ENCODE measurements at regions not wholly inside any gene's neighbourhood (a gene's known extent, or its start where the extent isn't known, plus 50 kb on each side); places are given as distances from the start of the nearest gene placed in this dataset.

DNA sequence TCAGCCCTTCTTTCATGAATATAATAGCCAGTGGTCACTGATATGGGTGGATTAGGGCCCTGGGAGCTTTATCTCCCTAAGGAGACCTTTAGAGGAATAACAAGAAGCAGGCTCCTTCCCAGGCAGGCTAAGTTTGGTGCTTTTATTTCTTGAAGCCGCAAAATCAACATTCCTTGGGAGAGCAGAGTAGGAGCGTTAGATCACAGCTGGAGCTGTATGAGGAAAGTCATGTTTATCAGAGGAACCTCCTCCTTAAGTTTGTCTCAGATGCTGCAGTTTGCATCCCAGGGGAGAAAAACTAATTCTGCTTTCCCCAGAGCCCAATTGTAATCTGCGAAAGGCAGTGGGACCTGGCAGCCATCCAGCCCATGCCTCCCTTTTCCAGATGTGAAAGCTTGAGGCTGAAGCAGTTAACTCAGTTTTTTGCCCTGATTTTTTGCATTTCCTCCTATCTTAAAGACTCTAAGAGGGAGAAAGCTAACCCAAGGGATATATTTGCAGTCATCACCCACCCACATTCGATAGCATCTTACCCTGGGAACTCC lies 186.0 kb upstream of the FRMPD4 start:
- peak; percentile 0 for DNase-seq (ENCODE audit: low read depth)

DNA sequence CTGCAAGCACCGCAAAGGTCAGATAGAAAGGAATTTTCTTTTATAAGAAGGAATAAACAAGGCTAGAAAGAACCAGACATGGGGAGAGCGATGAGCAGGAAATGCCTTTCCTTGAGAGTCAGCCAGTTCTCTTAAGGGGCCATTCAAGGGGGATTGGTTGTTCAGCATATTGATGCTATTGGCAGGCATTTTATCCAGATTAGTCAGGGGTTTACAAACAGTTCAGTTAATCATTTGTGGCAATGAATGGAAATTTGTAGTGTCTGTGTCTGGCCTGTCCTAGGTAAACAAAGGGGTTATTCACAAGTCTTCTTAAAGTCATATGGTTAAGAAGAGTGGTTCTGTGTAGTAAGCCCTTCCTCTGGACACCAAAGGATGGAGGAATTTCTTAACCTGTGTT lies 184.7 kb upstream of the FRMPD4 start:
- DNase-seq (ENCODE audit: low read depth), result peak; percentile 85

- no peak for DNase-seq (ENCODE audit: low read depth)
Observed at GRCh38 chrX:11954176-11954575, 184.1 kb upstream of the FRMPD4 start.

- DNase-seq (ENCODE audit: low read depth), result no peak
Observed at GRCh38 chrX:11960031-11960430, 178.2 kb upstream of the FRMPD4 start.

- DNase-seq (ENCODE audit: low read depth), result no peak
Observed at GRCh38 chrX:11965436-11965835, 172.8 kb upstream of the FRMPD4 start.

DNA sequence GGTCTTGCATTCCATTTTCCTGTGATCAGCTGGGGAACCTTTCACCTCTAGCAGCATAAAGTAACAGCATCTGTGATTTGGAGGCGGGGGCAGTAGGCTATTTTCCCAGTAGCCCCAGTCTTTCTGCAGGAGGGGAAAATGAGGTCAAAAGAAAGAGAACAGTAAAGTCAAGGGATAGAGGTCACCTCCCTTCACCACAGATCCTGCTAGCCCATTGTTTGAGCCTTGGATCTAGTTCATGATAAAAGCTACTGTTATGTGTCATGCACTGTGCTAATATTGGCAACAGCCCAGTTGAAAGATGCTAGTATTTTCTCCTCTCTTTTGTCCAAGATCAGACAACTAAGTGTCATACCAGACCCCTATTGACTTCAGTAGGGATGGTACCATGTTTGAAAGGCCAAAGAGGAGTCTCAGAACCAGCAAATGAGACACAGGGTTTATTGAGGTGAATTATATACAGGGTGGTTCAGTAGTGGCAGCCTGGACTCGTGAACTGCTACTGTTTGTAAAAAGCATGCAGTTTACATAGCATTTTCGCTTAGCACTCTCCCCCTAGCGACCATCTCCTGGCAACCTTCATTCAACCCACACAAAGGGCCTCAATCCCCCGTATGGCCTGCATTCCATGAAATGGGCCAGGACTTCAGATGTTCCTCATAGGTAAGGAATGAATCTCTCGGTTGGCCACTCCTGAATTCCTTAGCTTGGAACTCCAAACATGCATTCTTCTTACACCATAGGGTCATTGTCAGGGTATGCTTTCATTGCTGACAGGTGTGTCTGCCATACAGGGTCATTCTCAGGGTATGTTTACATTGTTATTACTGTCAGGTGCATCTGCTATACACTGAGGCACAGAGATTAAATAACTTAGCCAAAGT lies 170.0 kb upstream of the FRMPD4 start:
- DNase-seq (ENCODE audit: low read depth), result peak; percentile 23

- no peak for DNase-seq (ENCODE audit: low read depth)
Observed at GRCh38 chrX:11968991-11969390, 169.3 kb upstream of the FRMPD4 start.

GRCh38 chrX:11970578-11971359 lies 167.5 kb upstream of the FRMPD4 start:
- peak; percentile 32 for DNase-seq (ENCODE audit: low read depth)

- no peak for DNase-seq (ENCODE audit: low read depth)
Observed at GRCh38 chrX:11976663-11977062, 161.6 kb upstream of the FRMPD4 start.

DNA sequence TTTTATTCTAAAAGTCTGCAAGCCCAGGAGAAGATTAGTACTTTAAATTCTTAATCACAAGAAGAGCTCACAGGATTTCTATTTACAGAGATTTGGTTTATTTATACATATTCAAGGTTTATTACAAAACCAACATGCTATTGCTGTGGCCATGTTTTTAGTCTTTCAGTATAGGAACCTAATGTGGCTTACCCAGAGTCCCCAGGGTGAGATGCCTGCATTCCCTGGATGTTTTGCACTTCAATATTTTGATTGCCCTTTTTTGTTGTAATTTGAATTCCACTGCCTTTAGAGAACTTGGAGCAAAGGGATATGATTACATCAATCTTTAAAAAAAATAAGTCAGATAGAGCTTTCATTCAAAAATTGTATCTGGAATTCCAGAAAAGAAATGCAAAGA lies 146.0 kb upstream of the FRMPD4 start:
- DNase-seq (ENCODE audit: low read depth), result peak; percentile 27

- DNase-seq (ENCODE audit: low read depth), result no peak
Observed at GRCh38 chrX:11995146-11995545, 143.1 kb upstream of the FRMPD4 start.

- no peak for DNase-seq (ENCODE audit: low read depth)
Observed at GRCh38 chrX:11996810-11997209, 141.5 kb upstream of the FRMPD4 start.

- DNase-seq (ENCODE audit: low read depth), result no peak
Observed at GRCh38 chrX:11998944-11999343, 139.3 kb upstream of the FRMPD4 start.

GRCh38 chrX:12002876-12003275 lies 135.4 kb upstream of the FRMPD4 start:
- DNase-seq (ENCODE audit: low read depth), result no peak

DNA sequence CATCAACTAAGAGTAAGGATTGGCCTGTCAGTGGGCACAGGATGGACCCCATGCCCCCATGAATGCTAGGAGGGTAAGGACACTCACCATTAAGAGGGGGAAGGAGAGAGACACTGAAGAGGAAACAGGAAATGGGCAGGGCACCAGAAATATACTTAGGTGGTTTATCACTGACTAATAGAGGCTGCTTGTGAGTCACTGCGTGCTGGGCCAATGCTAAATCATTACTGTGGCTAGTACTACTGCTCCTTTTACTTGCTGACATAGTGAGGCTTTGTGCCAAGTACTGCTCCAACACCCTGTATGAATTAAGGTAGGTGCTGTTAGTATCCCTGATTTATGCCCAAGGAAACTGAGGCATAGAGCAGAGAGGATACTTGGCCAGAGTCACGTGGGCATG lies 130.4 kb upstream of the FRMPD4 start:
- peak; percentile 78 for DNase-seq (ENCODE audit: low read depth)

DNA sequence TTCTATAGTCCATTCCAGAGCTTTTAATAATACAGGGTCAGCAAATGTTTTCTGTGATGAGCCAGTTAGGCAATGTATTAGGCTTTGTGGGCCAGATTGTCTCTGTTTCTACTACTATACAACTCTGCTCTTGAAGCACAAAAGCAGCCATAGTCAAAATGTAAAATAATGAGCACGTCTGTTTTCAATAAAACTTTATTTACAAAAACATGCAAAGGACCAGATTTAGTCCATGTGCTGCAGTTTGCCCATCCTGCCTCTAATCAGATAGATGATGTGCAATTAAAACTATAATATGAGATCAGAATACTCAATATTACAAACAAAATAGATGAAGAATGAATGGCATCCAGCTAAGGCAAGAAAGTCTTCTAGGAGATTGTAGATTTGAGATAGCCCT lies 127.8 kb upstream of the FRMPD4 start:
- no peak for DNase-seq (ENCODE audit: low read depth)

GRCh38 chrX:12011075-12011474 lies 127.2 kb upstream of the FRMPD4 start:
- peak; percentile 49 for DNase-seq (ENCODE audit: low read depth)

DNA sequence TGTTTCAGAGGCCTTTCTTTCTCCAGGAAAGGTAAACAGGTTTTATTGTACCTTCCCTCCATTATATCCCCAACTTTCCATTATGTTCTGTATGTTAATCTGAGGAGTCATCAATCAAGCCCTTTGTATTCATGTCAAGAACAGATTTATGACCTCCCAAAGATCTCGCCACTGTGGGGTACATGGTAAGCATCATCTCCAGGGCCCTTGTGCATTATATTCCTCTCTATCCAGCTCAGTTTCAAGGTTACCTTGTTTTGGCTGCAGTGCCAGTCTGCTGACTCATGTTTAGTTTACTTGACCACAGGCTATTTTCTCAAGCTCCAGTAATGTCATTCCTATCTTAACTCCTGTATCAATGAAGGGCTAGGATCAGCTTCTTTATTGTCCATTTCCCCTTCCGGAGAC lies 125.1 kb upstream of the FRMPD4 start:
- peak; percentile 59 for DNase-seq (ENCODE audit: low read depth)

GRCh38 chrX:12021698-12022097 lies 116.6 kb upstream of the FRMPD4 start:
- no peak for DNase-seq (ENCODE audit: low read depth)

GRCh38 chrX:12026481-12026880 lies 111.8 kb upstream of the FRMPD4 start:
- no peak for DNase-seq (ENCODE audit: low read depth)

- DNase-seq (ENCODE audit: low read depth), result no peak
Observed at GRCh38 chrX:12032082-12032481, 106.2 kb upstream of the FRMPD4 start.

DNA sequence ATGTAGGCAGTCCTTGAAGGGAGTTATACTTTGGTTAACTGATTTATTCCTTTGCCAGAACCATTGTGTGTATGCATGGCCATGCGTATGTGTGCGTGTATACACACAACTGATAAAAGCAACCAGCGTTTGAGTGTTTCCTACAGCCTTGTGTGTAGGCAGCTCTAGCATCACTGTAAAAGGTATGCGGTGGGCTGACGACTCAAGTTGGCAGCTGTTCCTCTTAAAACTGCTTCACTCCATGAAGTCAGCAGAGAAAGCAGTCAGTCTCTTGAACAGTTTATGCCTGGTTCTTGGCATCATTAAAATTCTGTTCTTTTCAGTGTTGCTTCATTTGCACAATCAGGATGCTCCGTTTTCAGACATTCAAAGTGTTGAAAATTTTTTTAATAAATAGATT lies 103.5 kb upstream of the FRMPD4 start:
- DNase-seq (ENCODE audit: low read depth), result no peak

DNA sequence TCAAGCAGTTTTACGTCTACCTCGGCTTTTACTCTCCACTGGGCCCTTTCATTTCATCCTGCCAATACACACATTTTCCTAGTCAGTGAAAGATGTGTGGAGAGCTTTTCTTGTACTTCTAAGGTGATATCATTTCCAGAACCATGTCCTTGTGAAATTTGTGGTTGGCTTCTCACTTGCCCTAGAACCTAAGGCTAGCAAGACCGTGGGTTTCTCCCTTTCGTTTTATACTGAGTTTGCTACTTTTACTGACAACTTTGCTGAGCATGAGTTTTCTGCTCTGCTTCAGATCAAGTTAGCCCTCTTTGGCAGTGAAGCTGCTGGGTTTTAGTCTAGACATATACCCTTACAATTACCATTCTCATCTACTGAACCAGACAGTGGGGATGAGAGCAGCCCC lies 95.7 kb upstream of the FRMPD4 start:
- DNase-seq (ENCODE audit: low read depth), result no peak

All from EH (cell line).